Upper lobe of left lung (tissue), 4 donors: ENCODE measurements at regions not wholly inside any gene's neighbourhood (a gene's known extent, or its start where the extent isn't known, plus 50 kb on each side); places are given as distances from the start of the nearest gene placed in this dataset.

Experiments used
- CTCF ChIP-seq, 6 experiments: fragments of 450-650 bp in 4 of 6; fragments of 200-600 bp in 2 of 6; sonication (generic) in 2 of 6; IDR thresholded peaks; one replicate each; pipeline ENCODE4 v1.5.1; 2016 to 2019; ENCODE audit warnings: antibody characterized with exemption in 6 of 6
- EP300 ChIP-seq, 4 donors: sonication (generic); formaldehyde crosslinking; IDR thresholded peaks; one replicate each; pipeline ENCODE4 v1.5.1; 2017; ENCODE audit warnings: antibody characterized with exemption in 4 of 4, control low read depth in 2 of 4

- peak in 2 of 6 experiments; percentile 27 to 30 for TF ChIP-seq CTCF (IDR thresholded peaks at IDR 0.05)
- no peak for TF ChIP-seq EP300 (IDR thresholded peaks at IDR 0.05)
Measured at GRCh38 chr14:106691601-106692291, 1165.4 kb downstream of the TMEM121 start.
